GM11168 (cell line): ENCODE measurements at regions not wholly inside any gene's neighbourhood (a gene's known extent, or its start where the extent isn't known, plus 50 kb on each side); places are given as distances from the start of the nearest gene placed in this dataset.
"Not testable (repeated sequence)": the region's sequence is repeated elsewhere in the genome, so short reads cannot be mapped to it uniquely, and the experiment has no call there.

Experiments
- in situ Hi-C: fragments of 300-500 bp; cut with MboI; formaldehyde crosslinking; loops from one replicate; pipeline ENCODE4 v1.12.0; 2022; ENCODE audit warnings: low sequenced_read_pairs; ENCODE audit not compliant: unreplicated experiment

GRCh38 chr11:122023614-122024250 is 92.3 kb downstream of the BLID start:
- in situ Hi-C loops, result no loop called here

DNA sequence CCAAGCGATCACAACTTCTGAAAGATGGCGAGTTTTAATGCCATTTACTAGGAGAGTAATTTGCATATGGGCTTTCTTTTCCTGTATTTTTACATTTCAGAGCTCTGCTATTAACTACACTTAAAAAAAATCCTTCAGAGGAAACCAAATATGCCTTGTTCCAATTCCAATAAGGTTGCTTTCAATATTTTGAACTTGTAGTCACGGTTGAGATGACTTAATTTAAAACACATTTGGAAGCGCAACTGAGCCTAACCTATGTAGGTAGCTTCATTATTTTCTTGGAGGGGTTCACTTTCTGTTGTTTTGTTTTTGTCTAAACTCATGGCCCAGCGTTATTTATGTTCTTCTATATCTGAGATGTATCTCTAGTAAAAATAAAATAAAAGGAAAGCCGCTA is 93.4 kb downstream of the BLID start:
- in situ Hi-C loops, result no loop called here

DNA sequence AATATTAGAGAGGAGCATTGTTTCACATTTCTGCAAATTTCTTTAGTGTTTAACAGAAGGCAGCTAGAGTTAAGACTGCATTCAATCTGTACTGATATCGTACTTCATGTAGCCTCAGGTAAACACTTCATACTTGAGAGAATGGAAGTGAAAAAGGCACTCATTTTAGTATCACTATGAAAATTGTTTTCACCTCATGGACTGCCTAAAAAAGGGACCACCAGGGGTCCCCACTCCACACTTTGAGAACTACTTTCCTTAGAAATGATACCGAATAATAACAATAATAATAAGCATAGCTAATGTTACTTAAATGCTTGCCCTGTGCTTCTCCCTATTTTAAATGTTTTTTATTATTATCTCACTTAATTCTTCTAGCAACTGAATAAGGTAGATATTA is 95.1 kb downstream of the BLID start:
- in situ Hi-C loops, result no loop called here

DNA sequence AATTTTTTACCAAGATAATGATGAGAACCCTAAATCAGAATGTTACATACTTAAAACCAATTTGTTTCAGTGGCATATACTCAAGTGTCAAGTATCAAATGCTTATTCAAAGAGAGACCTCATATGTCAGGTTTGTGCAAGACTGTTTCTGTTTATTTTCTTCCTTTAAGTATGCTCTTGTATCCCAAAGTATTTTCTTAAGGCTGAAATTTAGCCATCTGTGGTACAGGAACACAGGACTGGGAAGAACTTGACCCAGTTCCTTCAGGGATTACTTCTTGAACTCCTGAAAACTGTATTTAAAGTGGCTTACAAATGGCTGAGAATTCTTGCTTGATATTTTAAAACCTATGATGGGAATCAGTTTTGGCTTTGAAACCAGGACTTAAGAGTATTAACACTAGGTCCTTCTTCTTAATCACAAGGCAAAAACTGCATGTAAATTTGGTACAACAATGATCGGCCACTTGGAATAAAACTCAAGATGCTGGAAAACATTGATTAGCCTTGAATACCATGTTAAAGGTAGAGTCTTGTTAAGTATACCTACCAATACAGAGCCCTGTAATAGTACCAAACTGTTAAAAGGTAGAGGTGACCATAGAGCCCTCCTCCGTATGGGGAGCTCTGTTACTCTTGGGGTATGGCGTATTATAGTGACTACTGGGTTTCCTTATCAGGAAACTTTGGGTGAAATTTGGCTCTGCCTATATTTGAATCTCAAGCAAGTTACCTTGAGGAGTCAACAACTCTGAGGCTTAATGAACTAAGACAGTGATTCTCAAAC is 95.9 kb downstream of the BLID start:
- in situ Hi-C loops, result no loop called here

DNA sequence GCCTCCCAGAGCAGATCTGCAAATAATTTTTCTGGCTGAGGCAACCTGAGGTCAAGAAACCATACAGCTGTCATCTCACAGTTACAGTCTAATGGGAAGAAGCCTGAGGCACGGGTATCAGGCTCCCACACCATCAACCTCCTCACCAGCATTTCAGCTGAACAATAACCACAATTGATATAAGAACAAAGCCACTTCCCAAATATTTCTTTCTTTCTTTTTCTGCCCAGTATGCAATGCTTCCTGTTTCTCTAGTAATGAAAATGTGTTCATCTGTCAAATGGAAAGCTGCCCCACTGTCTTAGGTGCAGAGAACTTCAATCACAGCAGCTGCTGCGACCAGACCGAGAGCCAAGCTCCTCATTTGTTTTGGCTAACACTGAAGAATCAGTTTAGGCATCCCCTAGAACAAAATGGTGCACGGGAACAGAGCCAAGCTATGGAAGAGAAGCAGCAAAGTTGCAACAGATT is 108.4 kb downstream of the BLID start:
- in situ Hi-C loops, result no loop called here

DNA sequence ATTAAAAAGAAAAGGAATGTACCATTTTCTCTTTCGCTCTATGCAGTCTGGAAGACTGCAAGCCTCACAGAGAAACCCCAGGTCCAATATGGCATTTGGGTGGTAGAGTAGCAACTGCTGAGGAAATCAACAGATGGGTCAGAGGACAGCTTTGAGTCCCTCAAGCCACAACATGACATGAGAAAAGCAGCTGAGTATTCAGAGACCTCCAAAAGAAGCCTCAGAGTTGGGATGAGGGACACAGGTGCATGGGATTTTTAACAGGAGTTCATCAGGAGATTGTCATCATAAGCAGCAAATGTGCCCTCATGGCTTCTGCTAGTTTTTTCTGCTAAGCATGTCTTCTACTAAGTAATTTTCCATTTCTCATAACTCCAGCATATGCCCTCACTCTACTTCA is 111.6 kb downstream of the BLID start:
- in situ Hi-C loops, result no loop called here

DNA sequence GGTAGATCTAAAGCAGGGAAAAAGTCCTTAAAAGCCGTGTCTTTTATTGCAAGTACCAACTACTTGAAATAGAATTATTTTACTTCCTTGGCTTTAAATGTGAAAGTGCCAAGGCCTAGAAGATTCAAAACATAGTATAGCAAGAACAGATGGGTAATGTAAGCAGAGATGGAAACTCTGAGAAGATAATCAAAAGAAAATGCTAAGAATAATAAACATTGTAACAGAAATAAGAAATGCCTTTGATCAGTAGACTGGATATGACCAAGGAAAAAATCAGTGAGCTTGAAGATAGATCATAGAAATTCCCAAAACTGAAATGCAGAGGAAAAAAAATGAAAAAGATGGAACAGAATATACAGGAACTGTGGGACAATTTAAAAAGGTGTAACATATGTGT is 113.1 kb downstream of the BLID start:
- in situ Hi-C loops, result no loop called here

GRCh38 chr11:122002047-122002446 is 114.0 kb downstream of the BLID start:
- in situ Hi-C loops, result no loop called here

DNA sequence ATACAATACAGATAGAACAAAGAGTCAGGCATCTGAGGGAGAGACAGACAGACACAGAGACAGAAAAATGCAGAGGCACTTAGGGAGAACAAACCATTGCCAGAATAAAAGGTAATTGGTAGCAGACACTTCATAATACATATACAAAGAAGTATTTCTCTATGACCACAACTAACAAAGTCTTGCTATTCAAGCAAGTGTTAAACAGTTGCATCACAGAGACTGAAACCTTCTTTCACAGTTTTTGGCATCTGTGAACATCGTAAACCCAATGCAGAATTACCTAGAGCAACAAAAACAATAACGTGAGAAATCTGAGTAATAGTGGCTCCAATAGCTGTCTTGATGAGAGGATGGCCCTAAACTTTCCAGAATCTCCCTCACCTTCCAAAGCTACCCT is 116.4 kb downstream of the BLID start:
- in situ Hi-C loops, result no loop called here

GRCh38 chr11:121996574-121996973 is 119.4 kb downstream of the BLID start:
- in situ Hi-C loops, result no loop called here

GRCh38 chr11:121983901-121984300 is 132.1 kb downstream of the BLID start:
- in situ Hi-C loops, result no loop called here

DNA sequence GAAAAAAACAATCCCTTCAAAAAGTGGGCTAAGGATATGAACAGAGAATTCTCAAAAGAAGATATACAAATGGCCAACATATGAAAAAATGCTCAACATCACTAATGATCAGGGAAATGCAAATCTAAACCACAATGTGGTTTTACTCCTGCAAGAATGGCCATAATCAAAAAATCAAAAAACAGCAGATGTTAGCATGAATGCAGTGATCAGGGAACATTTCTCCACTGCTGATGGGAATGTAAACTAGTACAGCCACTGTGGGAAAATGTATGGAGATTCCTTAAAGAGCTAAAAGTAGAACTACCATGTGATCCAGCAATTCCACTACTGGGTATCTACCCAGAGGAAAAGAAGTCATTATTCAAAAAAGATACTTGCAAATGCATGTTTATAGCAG is 138.1 kb downstream of the BLID start:
- in situ Hi-C loops, result not testable (repeated sequence)

DNA sequence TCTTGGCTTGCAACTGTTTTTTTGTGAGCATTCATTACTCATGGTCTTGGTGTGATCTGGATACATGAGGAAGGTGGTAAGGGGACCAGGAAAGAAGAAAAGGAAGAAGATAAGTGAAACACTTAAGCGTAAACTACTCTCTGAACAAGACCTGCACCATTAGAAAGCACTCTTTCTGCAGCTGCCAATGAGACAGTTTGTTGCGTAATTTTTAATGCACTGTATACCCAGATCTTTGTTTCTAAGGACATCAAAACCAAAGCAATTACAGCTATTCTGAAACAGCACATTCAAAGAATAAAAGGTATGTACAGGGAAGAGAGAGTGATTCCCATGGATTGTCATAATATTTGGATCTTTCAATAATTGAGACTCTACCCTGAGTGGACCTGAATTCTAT is 147.4 kb downstream of the BLID start:
- in situ Hi-C loops, result no loop called here

- in situ Hi-C loops, result no loop called here
Measured at GRCh38 chr11:121967131-121967704, 148.8 kb downstream of the BLID start.

- in situ Hi-C loops, result no loop called here
Measured at GRCh38 chr11:121965330-121965729, 150.7 kb downstream of the BLID start.

GRCh38 chr11:121964591-121964990 is 151.4 kb downstream of the BLID start:
- in situ Hi-C loops, result no loop called here

GRCh38 chr11:121963846-121964245 is 152.2 kb downstream of the BLID start:
- in situ Hi-C loops, result not testable (repeated sequence)

DNA sequence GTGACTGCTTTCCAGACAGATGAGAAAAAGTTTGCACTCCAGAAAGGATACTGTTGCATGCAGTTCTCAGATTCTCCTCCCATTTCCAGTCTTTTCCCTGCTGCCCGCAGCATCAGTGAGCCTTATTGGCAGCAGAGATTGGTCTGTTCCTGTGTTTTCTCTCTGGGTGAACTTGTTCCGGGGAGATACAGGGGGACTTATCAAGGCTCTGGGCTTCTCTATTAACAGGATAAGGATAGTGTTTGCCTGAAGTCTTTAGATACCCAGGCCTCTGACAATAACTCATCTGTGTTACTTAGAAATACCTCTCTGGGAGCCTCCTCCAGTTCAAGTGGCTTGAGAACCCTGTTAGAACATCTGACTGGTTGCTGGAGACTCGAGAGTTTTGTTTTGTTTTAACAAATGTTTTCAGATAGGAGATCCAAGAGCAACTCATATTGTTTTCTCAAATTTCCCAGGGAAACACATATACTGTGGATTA is 154.7 kb downstream of the BLID start:
- in situ Hi-C loops, result no loop called here

- in situ Hi-C loops, result no loop called here
Measured at GRCh38 chr11:121958971-121959325, 157.1 kb downstream of the BLID start.

GRCh38 chr11:121958323-121958970 is 157.6 kb downstream of the BLID start:
- in situ Hi-C loops, result no loop called here

DNA sequence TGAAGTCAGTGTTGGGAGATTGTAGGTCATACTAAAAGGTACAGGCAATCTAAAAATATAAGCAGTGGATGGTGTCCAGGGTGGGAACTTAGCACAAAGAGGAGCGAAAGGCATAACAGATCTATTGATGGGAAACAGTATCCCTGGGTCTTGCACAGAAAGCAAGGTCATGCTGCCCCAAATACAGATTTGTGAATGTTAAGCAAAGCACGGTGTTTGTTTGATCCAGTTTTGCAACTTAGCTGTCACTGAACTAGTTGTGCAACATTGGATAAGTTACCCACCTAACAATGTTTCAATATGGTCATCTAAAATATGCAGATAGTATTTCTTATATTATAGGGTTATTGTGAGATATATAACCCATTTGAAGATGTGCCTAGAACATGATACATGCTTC is 162.9 kb downstream of the BLID start:
- in situ Hi-C loops, result no loop called here
